ENCODE measurements at regions not wholly inside any gene's neighbourhood (a gene's known extent, or its start where the extent isn't known, plus 50 kb on each side); places are given as distances from the start of the nearest gene placed in this dataset.

GRCh38 chr5:1942630-1943029 is 59.9 kb upstream of the IRX4 start:
- DNase-seq, result no peak

GRCh38 chr5:1942158-1942557 is 59.4 kb upstream of the IRX4 start:
- DNase-seq, result no peak

- DNase-seq, result no peak
Measured at GRCh38 chr5:1939256-1939655, 56.5 kb upstream of the IRX4 start.

GRCh38 chr5:1938310-1939000 is 55.7 kb upstream of the IRX4 start:
- no peak for DNase-seq

- no peak for DNase-seq
Measured at GRCh38 chr5:1937590-1937989, 54.9 kb upstream of the IRX4 start.

- DNase-seq, result no peak
Measured at GRCh38 chr5:1936901-1937300, 54.2 kb upstream of the IRX4 start.

GRCh38 chr5:1936413-1936812 is 53.7 kb upstream of the IRX4 start:
- no peak for DNase-seq

GRCh38 chr5:1934801-1935429 is 52.2 kb upstream of the IRX4 start:
- DNase-seq, result no peak

GRCh38 chr5:1934056-1934394 is 51.3 kb upstream of the IRX4 start:
- DNase-seq, result no peak

- DNase-seq, result no peak
Measured at GRCh38 chr5:1933364-1934055, 50.8 kb upstream of the IRX4 start.

All from activated CD8-positive, alpha-beta memory T cell treated with anti-CD3 and anti-CD28 coated beads for 24 hours (primary cell).